PC-3 (cell line): ENCODE measurements at regions not wholly inside any gene's neighbourhood (a gene's known extent, or its start where the extent isn't known, plus 50 kb on each side); places are given as distances from the start of the nearest gene placed in this dataset.

Experiments
- ATAC-seq: fragments of 200-7000 bp; cut with Tn5 transposase; 2 replicates; pipeline ENCODE4 v1.9.1; 2020; ENCODE audit warnings: mild to moderate bottlenecking, moderate library complexity
- BruUV-seq: library from RNA; stranded (reverse); fragments of 400-500 nt; replicated peaks from 2 replicates; lab custom pipeline; 2021; lab: Mats Ljungman, UMichigan
- CTCF ChIA-PET: fragments of 300-600 bp; sonication (Branson Sonifier 250); formaldehyde crosslinking; loops from one replicate; lab custom pipeline; 2022; ENCODE audit warnings: antibody characterized with exemption; lab: Charles Lee
- POLR2A ChIA-PET: fragments of 300-600 bp; sonication (Branson Sonifier 250); formaldehyde crosslinking; loops from one replicate; lab custom pipeline; 2022; ENCODE audit warnings: antibody characterized with exemption; ENCODE audit not compliant: unreplicated experiment; lab: Charles Lee
- DNase-seq: peaks from one replicate; pipeline ENCODE4 v3.0.0-alpha.2; 2015
- H2AFZ ChIP-seq: fragments of 300-600 bp; sonication (generic); 2 replicates; pipeline ENCODE4 v1.6.0; 2016; ENCODE audit warnings: antibody characterized with exemption, low read length
- H3F3A ChIP-seq: fragments of 300-600 bp; sonication (generic); one replicate; pipeline ENCODE4 v1.6.0; 2017; ENCODE audit warnings: antibody characterized with exemption, low read length, control low read depth, mild to moderate bottlenecking; ENCODE audit not compliant: unreplicated experiment
- H3K27ac ChIP-seq: fragments of 300-600 bp; sonication (generic); 2 replicates; pipeline ENCODE4 v1.5.1; 2016; ENCODE audit warnings: mild to moderate bottlenecking, low read length
- H3K27me3 ChIP-seq: fragments of 300-600 bp; sonication (generic); 2 replicates; pipeline ENCODE4 v1.6.1; 2016; ENCODE audit warnings: low read length, mixed read lengths
- H3K36me3 ChIP-seq: fragments of 300-600 bp; sonication (generic); 2 replicates; pipeline ENCODE4 v1.6.1; 2016; ENCODE audit warnings: low read depth, mixed run types, low read length, mixed read lengths
- H3K4me1 ChIP-seq: fragments of 300-600 bp; sonication (generic); 2 replicates; pipeline ENCODE4 v1.5.1; 2016; ENCODE audit warnings: low read length; ENCODE audit not compliant: insufficient read depth
- H3K4me2 ChIP-seq: fragments of 300-600 bp; sonication (generic); 2 replicates; pipeline ENCODE4 v1.6.0; 2016; ENCODE audit warnings: low read length
- H3K4me3 ChIP-seq: fragments of 300-600 bp; sonication (generic); 2 replicates; pipeline ENCODE4 v1.5.1; 2016; ENCODE audit warnings: mild to moderate bottlenecking, low read length, mixed read lengths
- H3K79me2 ChIP-seq: fragments of 300-600 bp; sonication (generic); 2 replicates; pipeline ENCODE4 v1.6.1; 2017; ENCODE audit warnings: low read length, mixed read lengths
- H3K9ac ChIP-seq: fragments of 300-600 bp; sonication (generic); 2 replicates; pipeline ENCODE4 v1.6.0; 2016; ENCODE audit warnings: mild to moderate bottlenecking, low read length
- H3K9me2 ChIP-seq: fragments of 300-600 bp; sonication (generic); replicated peaks from 2 replicates; pipeline ENCODE4 v1.6.1; 2016; ENCODE audit warnings: mixed run types, low read length, mixed read lengths
- H3K9me3 ChIP-seq: fragments of 300-600 bp; sonication (generic); 2 replicates; pipeline ENCODE4 v1.6.1; 2016; ENCODE audit warnings: low read length, mixed read lengths
- H4K20me1 ChIP-seq: fragments of 300-600 bp; sonication (generic); 2 replicates; pipeline ENCODE4 v1.6.1; 2016; ENCODE audit warnings: low read length, mixed read lengths
- EZH2 ChIP-seq: fragments of 300-600 bp; sonication (generic); IDR thresholded peaks from one replicate; pipeline ENCODE4 v1.6.1; 2017; ENCODE audit warnings: antibody characterized with exemption, mild to moderate bottlenecking, low read length; ENCODE audit not compliant: unreplicated experiment
- EZH2phosphoT487 ChIP-seq: fragments of 300-600 bp; sonication (generic); IDR thresholded peaks from 2 replicates; pipeline ENCODE4 v1.6.1; 2018; ENCODE audit warnings: mild to moderate bottlenecking, antibody characterized with exemption, low read length, borderline replicate concordance
- intact Hi-C: fragments of 100-400 bp; cut with micrococcal nuclease; formaldehyde crosslinking; loops from 2 replicates; pipeline ENCODE4 v1.9.0; 2023
- TF ChIP-seq, protein P1 (sequence below): fragments of 300-600 bp; sonication (generic); conservative IDR thresholded peaks from 2 replicates; pipeline ENCODE4 v1.5.1; 2017; ENCODE audit warnings: antibody characterized with exemption, low read depth, mild to moderate bottlenecking, low read length

DNA sequence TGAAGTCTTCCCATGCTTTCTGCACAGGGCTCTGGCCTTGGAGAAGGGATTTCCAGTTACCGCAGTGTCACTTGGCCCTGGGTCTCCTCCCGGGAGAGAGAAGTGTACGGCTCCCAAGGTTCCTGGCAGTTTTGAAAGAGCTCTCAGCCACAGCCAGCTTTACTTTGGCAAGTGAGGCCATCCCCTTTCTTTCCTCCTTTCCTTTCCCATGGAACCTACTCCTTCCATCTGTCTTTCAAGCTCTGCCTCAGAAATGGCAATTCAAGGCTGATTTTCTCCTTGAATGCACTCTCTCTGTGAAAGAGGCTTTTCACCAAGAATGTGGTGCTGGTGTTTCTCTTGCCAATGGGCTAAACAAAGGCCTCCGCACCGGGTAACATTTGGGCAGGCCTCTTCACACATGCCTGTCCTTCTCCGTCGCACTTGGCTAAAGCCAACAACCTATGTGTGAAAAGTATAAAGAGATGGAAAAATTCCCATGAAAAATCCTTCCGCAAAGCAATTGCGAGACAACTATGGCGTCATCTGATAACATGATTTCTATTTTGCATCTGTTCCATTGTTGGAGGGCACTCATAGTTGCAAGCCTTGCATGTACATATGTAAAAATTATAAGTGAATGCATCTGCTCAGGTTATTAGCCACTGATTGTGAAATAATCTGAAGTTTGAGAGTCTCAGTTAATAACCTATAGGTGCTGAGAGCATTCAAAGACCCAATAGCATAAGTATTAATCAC, 125.4 kb downstream of the PFKFB3 start:
- no peaks in the 10 kb centered on the region for H3K9me3 ChIP-seq
- no peaks in the 10 kb centered on the region for H3K4me1 ChIP-seq
- no peaks in the 10 kb centered on the region for H3K9me2 ChIP-seq
- TF ChIP-seq, protein P1, sequence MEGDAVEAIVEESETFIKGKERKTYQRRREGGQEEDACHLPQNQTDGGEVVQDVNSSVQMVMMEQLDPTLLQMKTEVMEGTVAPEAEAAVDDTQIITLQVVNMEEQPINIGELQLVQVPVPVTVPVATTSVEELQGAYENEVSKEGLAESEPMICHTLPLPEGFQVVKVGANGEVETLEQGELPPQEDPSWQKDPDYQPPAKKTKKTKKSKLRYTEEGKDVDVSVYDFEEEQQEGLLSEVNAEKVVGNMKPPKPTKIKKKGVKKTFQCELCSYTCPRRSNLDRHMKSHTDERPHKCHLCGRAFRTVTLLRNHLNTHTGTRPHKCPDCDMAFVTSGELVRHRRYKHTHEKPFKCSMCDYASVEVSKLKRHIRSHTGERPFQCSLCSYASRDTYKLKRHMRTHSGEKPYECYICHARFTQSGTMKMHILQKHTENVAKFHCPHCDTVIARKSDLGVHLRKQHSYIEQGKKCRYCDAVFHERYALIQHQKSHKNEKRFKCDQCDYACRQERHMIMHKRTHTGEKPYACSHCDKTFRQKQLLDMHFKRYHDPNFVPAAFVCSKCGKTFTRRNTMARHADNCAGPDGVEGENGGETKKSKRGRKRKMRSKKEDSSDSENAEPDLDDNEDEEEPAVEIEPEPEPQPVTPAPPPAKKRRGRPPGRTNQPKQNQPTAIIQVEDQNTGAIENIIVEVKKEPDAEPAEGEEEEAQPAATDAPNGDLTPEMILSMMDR = no peak
- TF ChIP-seq EZH2phosphoT487 = no peak
- no peak for TF ChIP-seq EZH2
- intact Hi-C loops = no loop called here
- H3K79me2 ChIP-seq = no peaks in the 10 kb centered on the region
- no peak overlapping the region for H3K4me2 ChIP-seq
- no peak overlapping the region for H3K4me3 ChIP-seq
- no peak overlapping the region for H3K9ac ChIP-seq
- ChIA-PET POLR2A (no interaction called here), CTCF (no interaction called here)
- no peak overlapping the region for H2AFZ ChIP-seq
- BruUV-seq = no TSS peak
- H3F3A ChIP-seq = no peaks in the 10 kb centered on the region
- no peak overlapping the region for H3K27ac ChIP-seq
- no peaks in the 10 kb centered on the region for H3K27me3 ChIP-seq
- ATAC-seq (no peak), DNase-seq (no peak)
- H3K36me3 ChIP-seq = no peaks in the 10 kb centered on the region
- H4K20me1 ChIP-seq = no peaks in the 10 kb centered on the region

DNA sequence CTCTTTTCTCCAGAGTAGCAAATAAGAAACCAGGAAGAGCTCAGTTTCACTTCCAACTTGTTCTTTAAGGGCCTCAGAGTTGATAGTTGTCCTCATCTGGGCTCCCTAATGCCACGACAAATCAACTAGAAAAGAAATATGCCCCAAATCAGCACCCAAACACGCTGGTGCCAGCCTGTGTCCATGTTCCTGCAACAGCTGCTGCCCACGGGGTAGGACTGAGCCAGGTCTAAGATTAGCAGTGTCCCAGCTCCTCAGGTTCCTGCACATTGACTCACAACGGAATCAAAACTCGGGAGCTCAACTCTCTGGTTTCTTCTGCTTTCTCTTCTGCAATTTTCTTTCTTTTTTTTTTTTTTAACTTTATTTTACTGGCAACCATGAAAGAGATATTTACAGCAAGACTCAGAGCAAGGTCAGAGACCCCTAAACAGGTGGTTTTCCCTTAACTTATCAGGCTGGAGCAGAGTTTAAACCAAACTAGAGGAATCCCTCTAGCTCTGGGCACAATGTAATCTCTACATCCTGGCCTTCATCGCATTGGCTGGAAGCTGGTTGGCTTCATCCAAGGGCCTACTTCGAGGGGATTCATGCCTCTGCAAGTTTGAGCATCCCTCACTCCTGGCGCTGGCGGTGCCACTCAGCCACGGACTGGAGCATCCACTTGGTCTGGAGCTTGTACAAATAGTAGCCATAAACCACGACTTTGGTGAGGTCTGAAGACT, 126.1 kb downstream of the PFKFB3 start:
- no peaks in the 10 kb centered on the region for H3K79me2 ChIP-seq
- no peaks in the 10 kb centered on the region for H3K9me2 ChIP-seq
- no peak overlapping the region for H3K4me2 ChIP-seq
- TF ChIP-seq EZH2phosphoT487 = no peak
- TF ChIP-seq, protein P1 = no peak
- TF ChIP-seq EZH2 = no peak
- no peak for ATAC-seq
- intact Hi-C loops = no loop called here
- ChIA-PET POLR2A (no interaction called here), CTCF (no interaction called here)
- H3K9me3 ChIP-seq = no peaks in the 10 kb centered on the region
- BruUV-seq = no TSS peak
- no peaks in the 10 kb centered on the region for H3F3A ChIP-seq
- H3K27ac ChIP-seq = no peak overlapping the region
- no peak overlapping the region for H2AFZ ChIP-seq
- H3K4me3 ChIP-seq = no peak overlapping the region
- no peaks in the 10 kb centered on the region for H3K36me3 ChIP-seq
- H3K27me3 ChIP-seq = no peaks in the 10 kb centered on the region
- no peaks in the 10 kb centered on the region for H4K20me1 ChIP-seq
- DNase-seq = no peak
- H3K9ac ChIP-seq = no peak overlapping the region
- no peaks in the 10 kb centered on the region for H3K4me1 ChIP-seq

DNA sequence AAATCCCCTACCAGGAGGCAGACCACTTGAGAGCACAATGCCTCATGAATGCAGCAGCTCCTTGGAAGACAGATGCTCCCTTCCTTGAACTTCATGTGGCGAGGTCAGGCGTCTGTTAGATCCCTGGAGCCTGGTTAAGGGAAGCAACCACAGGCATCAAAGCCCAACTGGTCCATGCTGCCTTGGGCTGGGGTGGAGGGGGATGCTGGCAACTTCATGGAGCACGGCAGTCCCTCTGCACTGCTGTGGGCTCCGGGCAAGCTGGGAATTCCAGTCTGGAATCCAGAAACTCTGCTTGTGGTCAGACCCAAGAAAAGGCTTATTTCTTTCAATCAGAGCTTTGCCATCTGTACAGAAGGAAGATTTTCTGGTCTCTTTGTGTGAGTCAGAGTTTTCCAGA, 130.4 kb downstream of the PFKFB3 start:
- Histone ChIP-seq H3K9me2 (no peaks in the 10 kb centered on the region), H2AFZ (no peak overlapping the region), H3K36me3 (no peaks in the 10 kb centered on the region), H3K9ac (no peak overlapping the region), H3K4me1 (no peaks in the 10 kb centered on the region), H3K27ac (no peak overlapping the region), H3K79me2 (no peaks in the 10 kb centered on the region), H4K20me1 (no peaks in the 10 kb centered on the region), H3K4me3 (no peak overlapping the region), H3K9me3 (no peaks in the 10 kb centered on the region), H3F3A (no peaks in the 10 kb centered on the region), H3K27me3 (no peaks in the 10 kb centered on the region), H3K4me2 (no peak overlapping the region)
- POLR2A ChIA-PET = no interaction called here
- ATAC-seq (no peak), DNase-seq (no peak)
- intact Hi-C loops = no loop called here
- BruUV-seq = no TSS peak
- CTCF ChIA-PET = no interaction called here
- no peak for TF ChIP-seq EZH2phosphoT487
- TF ChIP-seq, protein P1 = no peak
- no peak for TF ChIP-seq EZH2
